Caco-2 (cell line): ENCODE measurements at regions not wholly inside any gene's neighbourhood (a gene's known extent, or its start where the extent isn't known, plus 50 kb on each side); places are given as distances from the start of the nearest gene placed in this dataset.

Experiments
- BruUV-seq: library from RNA; stranded (reverse); fragments of 400-500 nt; replicated peaks from 2 replicates; lab custom pipeline; 2021; lab: Mats Ljungman, UMichigan
- CTCF ChIA-PET: fragments of 300-600 bp; sonication (Branson Sonifier 250); formaldehyde crosslinking; loops from one replicate; lab custom pipeline; 2022; ENCODE audit warnings: antibody characterized with exemption; lab: Charles Lee
- POLR2A ChIA-PET: fragments of 300-600 bp; sonication (Branson Sonifier 250); formaldehyde crosslinking; loops from one replicate; lab custom pipeline; 2022; ENCODE audit warnings: antibody characterized with exemption; lab: Charles Lee
- DNase-seq, 2 experiments: peaks; one replicate each; pipeline versions ENCODE4 v3.0.0 to v3.0.0-alpha.2; 2020 to 2022
- H3K27me3 ChIP-seq: replicated peaks from 2 replicates; pipeline ENCODE4 v1.6.0; 2011; ENCODE audit warnings: low read length; ENCODE audit not compliant: control insufficient read depth, insufficient read depth
- H3K36me3 ChIP-seq: 2 replicates; pipeline ENCODE4 v1.5.1; 2011; ENCODE audit warnings: low read length; ENCODE audit not compliant: control insufficient read depth, insufficient read depth
- H3K4me1 ChIP-seq: fragments of 250-450 bp; sonication (Bioruptor Pico); 2 replicates; pipeline ENCODE4 v1.5.1; 2020; ENCODE audit warnings: mild to moderate bottlenecking
- H3K4me3 ChIP-seq: 2 replicates; pipeline ENCODE4 v1.5.1; 2011; ENCODE audit warnings: low read depth, mild to moderate bottlenecking, control low read depth, low read length
- H3K9me3 ChIP-seq: fragments of 250-450 bp; sonication (Bioruptor Pico); 2 replicates; pipeline ENCODE4 v1.5.1; 2020; ENCODE audit warnings: mild to moderate bottlenecking, moderate library complexity
- H3K27ac Mint-ChIP-seq: one replicate; pipeline ENCODE4 v1.8.0; 2022; ENCODE audit warnings: mixed read lengths; ENCODE audit not compliant: unreplicated experiment
- H3K27me3 Mint-ChIP-seq: one replicate; pipeline ENCODE4 v1.8.0; 2022; ENCODE audit warnings: mixed read lengths; ENCODE audit not compliant: insufficient read depth, unreplicated experiment
- H3K36me3 Mint-ChIP-seq: one replicate; pipeline ENCODE4 v1.8.0; 2022; ENCODE audit warnings: mild to moderate bottlenecking, mixed read lengths; ENCODE audit not compliant: insufficient read depth, unreplicated experiment
- H3K4me1 Mint-ChIP-seq: one replicate; pipeline ENCODE4 v1.8.0; 2022; ENCODE audit warnings: low read depth, mixed read lengths; ENCODE audit not compliant: unreplicated experiment
- H3K4me3 Mint-ChIP-seq: one replicate; pipeline ENCODE4 v1.8.0; 2022; ENCODE audit warnings: mild to moderate bottlenecking, moderate library complexity, mixed read lengths; ENCODE audit not compliant: unreplicated experiment
- H3K9me3 Mint-ChIP-seq: one replicate; pipeline ENCODE4 v1.8.0; 2022; ENCODE audit warnings: mixed read lengths; ENCODE audit not compliant: unreplicated experiment
- intact Hi-C: fragments of 100-400 bp; cut with micrococcal nuclease; formaldehyde crosslinking; loops from one replicate; pipeline ENCODE4 v1.10.0; 2022; ENCODE audit not compliant: unreplicated experiment
- TF ChIP-seq, protein P1 (sequence below), 2 experiments: fragments of 200-600 bp in 1 of 2; IDR thresholded peaks; 1 replicate in 1 of 2; 2 replicates in 1 of 2; pipeline versions ENCODE4 v1.5.1 to v1.8.0; 2011 to 2022; ENCODE audit warnings: antibody characterized with exemption in 1 of 2, control low read depth in 1 of 2, inconsistent platforms in 1 of 2, low read depth in 1 of 2, low read length in 1 of 2, mild to moderate bottlenecking in 1 of 2, moderate library complexity in 1 of 2; ENCODE audit not compliant: insufficient read depth in 1 of 2, severe bottlenecking in 1 of 2, unreplicated experiment in 1 of 2

DNA sequence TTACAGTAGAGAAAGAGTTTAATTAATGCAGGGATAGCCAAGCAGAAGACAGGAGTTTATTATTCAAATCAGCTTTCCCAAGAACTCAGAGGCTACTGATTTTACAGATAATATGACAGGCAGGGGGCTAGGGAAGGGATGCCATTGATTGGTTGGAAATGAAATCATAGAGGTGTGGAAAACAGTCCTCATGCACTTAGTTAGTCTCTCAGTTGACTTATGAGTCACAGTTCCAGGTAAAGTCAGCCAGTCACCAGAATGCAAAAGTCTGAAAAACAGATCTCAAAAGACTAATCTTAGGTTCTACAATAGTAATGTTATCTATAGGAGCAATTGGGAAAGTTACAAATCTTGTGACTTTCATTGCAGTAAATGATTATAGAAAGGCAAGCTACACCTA is 676.4 kb upstream of the CHAC2 start:
- no peak overlapping the region for H3K4me3 Mint-ChIP-seq
- H3K27ac Mint-ChIP-seq: no peak overlapping the region
- H3K4me1 Mint-ChIP-seq: no peaks in the 10 kb centered on the region
- Histone ChIP-seq H3K4me3 (no peak overlapping the region), H3K4me1 (no peaks in the 10 kb centered on the region), H3K27me3 (no peaks in the 10 kb centered on the region), H3K36me3 (no peaks in the 10 kb centered on the region), H3K9me3 (no peaks in the 10 kb centered on the region)
- no peaks in the 10 kb centered on the region for H3K27me3 Mint-ChIP-seq
- TF ChIP-seq, protein P1, sequence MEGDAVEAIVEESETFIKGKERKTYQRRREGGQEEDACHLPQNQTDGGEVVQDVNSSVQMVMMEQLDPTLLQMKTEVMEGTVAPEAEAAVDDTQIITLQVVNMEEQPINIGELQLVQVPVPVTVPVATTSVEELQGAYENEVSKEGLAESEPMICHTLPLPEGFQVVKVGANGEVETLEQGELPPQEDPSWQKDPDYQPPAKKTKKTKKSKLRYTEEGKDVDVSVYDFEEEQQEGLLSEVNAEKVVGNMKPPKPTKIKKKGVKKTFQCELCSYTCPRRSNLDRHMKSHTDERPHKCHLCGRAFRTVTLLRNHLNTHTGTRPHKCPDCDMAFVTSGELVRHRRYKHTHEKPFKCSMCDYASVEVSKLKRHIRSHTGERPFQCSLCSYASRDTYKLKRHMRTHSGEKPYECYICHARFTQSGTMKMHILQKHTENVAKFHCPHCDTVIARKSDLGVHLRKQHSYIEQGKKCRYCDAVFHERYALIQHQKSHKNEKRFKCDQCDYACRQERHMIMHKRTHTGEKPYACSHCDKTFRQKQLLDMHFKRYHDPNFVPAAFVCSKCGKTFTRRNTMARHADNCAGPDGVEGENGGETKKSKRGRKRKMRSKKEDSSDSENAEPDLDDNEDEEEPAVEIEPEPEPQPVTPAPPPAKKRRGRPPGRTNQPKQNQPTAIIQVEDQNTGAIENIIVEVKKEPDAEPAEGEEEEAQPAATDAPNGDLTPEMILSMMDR (IDR thresholded peaks at IDR 0.05; ENCODE audit: insufficient read depth in 1 of 2, low read depth in 1 of 2, low read length in 1 of 2, severe bottlenecking in 1 of 2, unreplicated experiment in 1 of 2): no peak
- BruUV-seq: no TSS peak
- ChIA-PET POLR2A (no interaction called here), CTCF (no interaction called here)
- H3K36me3 Mint-ChIP-seq: no peaks in the 10 kb centered on the region
- H3K9me3 Mint-ChIP-seq: peaks cover 9% of the 10 kb centered on the region
- DNase-seq: no peak
- intact Hi-C loops: no loop called here

DNA sequence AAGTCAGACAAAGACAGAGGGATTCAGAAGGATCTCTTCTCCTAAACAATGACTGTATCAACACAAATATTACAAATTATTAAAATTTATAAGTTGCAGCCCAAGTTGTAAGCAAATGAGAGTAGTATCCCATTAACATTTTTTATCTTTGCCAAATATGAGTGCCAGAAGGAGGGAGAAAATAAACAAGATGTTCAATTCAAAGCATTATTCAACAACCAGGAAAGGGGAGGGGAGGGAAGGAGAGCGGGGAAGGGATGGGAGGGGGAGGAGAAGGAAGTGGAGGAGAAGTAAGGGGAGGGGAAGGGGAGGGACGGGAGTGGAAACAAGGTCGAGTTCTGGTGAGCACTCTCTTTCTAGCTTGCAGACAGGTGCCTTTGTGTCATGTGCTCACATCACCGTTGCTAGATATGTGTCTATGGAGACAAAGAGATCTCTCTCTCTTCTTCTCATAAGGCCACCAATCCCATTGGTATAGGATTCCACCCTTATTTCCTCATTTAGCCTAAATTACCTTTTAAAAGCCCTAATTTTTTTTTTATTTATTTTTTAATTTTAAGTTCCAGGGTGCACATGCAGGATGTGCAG is 679.6 kb upstream of the CHAC2 start:
- Histone ChIP-seq H3K27me3 (no peaks in the 10 kb centered on the region), H3K9me3 (no peaks in the 10 kb centered on the region), H3K4me3 (no peak overlapping the region), H3K36me3 (no peaks in the 10 kb centered on the region), H3K4me1 (no peaks in the 10 kb centered on the region)
- Mint-ChIP-seq H3K36me3 (no peaks in the 10 kb centered on the region), H3K27ac (no peak overlapping the region), H3K4me3 (no peak overlapping the region), H3K4me1 (no peaks in the 10 kb centered on the region), H3K9me3 (peaks cover 9% of the 10 kb centered on the region), H3K27me3 (no peaks in the 10 kb centered on the region)
- TF ChIP-seq, protein P1 (IDR thresholded peaks at IDR 0.05; ENCODE audit: insufficient read depth in 1 of 2, low read depth in 1 of 2, low read length in 1 of 2, severe bottlenecking in 1 of 2, unreplicated experiment in 1 of 2): no peak
- no TSS peak for BruUV-seq
- CTCF ChIA-PET: no interaction called here
- intact Hi-C loops: no loop called here
- POLR2A ChIA-PET: no interaction called here
- no peak for DNase-seq

- Mint-ChIP-seq H3K4me3 (no peak overlapping the region), H3K9me3 (peaks cover 10% of the 10 kb centered on the region), H3K27ac (no peak overlapping the region), H3K4me1 (no peaks in the 10 kb centered on the region), H3K27me3 (no peaks in the 10 kb centered on the region), H3K36me3 (no peaks in the 10 kb centered on the region)
- intact Hi-C loops: no loop called here
- Histone ChIP-seq H3K4me1 (no peaks in the 10 kb centered on the region), H3K4me3 (no peak overlapping the region), H3K36me3 (no peaks in the 10 kb centered on the region), H3K9me3 (no peaks in the 10 kb centered on the region), H3K27me3 (no peaks in the 10 kb centered on the region)
- BruUV-seq: no TSS peak
- no peak for DNase-seq
- TF ChIP-seq, protein P1 (IDR thresholded peaks at IDR 0.05; ENCODE audit: insufficient read depth in 1 of 2, low read depth in 1 of 2, low read length in 1 of 2, severe bottlenecking in 1 of 2, unreplicated experiment in 1 of 2): no peak
- POLR2A ChIA-PET: no interaction called here
- CTCF ChIA-PET: no interaction called here
These were observed 680.2 kb upstream of the CHAC2 start for GRCh38 chr2:53087262-53087873.
